SK-N-SH (cell line): ENCODE measurements at regions not wholly inside any gene's neighbourhood (a gene's known extent, or its start where the extent isn't known, plus 50 kb on each side); places are given as distances from the start of the nearest gene placed in this dataset.

ENCODE experiments used
- CTCF ChIA-PET: fragments of 300-600, 350-600 bp; formaldehyde crosslinking; extraction: SDS; loops from one replicate; lab custom pipeline; 2021; lab: Yijun Ruan, JAX
- POLR2A ChIA-PET: fragments of 350-600 bp; sonication (Branson Sonifier 250); formaldehyde crosslinking; extraction: SDS; loops from one replicate; lab custom pipeline; 2020; ENCODE audit warnings: antibody characterized with exemption, inconsistent platforms; lab: Yijun Ruan, JAX
- DNase-seq: peaks from one replicate; pipeline ENCODE4 v3.0.0; 2012
- H2AFZ ChIP-seq: fragments of 200-600 bp; sonication (generic); 2 replicates; pipeline ENCODE4 v1.8.1; 2016; ENCODE audit warnings: antibody characterized with exemption, mild to moderate bottlenecking, low read depth
- H3F3A ChIP-seq: fragments of 200-600 bp; sonication (generic); replicated peaks from 2 replicates; pipeline ENCODE3; 2016; ENCODE audit warnings: antibody characterized with exemption, mild to moderate bottlenecking; ENCODE audit not compliant: insufficient read depth
- H3K27ac ChIP-seq, 2 experiments: fragments of 200-500 bp in 1 of 2; fragments of 200-600 bp in 1 of 2; sonication (Bioruptor generic) in 1 of 2; sonication (generic), shearing (Covaris generic) in 1 of 2; 2 replicates each; pipeline versions ENCODE4 v1.5.1 to v1.6.1; 2014 to 2016; ENCODE audit warnings: low read depth in 2 of 2, inconsistent platforms in 1 of 2, low read length in 1 of 2, mild to moderate bottlenecking in 1 of 2, mixed read lengths in 1 of 2
- H3K27me3 ChIP-seq: fragments of 200-600 bp; sonication (generic), shearing (Covaris generic); 2 replicates; pipeline ENCODE4 v1.6.1; 2016; ENCODE audit warnings: mixed run types; ENCODE audit not compliant: insufficient read depth
- H3K36me3 ChIP-seq, 2 experiments: fragments of 200-500 bp in 1 of 2; fragments of 200-600 bp in 1 of 2; sonication (Bioruptor generic) in 1 of 2; sonication (generic) in 1 of 2; replicated peaks in 1 of 2; 2 replicates each; pipeline versions ENCODE3 to v1.5.1; 2014 to 2016; ENCODE audit warnings: low read length in 1 of 2, mild to moderate bottlenecking in 1 of 2; ENCODE audit not compliant: insufficient read depth in 2 of 2, control insufficient read depth in 1 of 2
- H3K4me1 ChIP-seq, 2 experiments: fragments of 200-500 bp in 1 of 2; fragments of 200-600 bp in 1 of 2; sonication (Bioruptor generic) in 1 of 2; sonication (generic), shearing (Covaris generic) in 1 of 2; 2 replicates each; pipeline versions ENCODE4 v1.5.1 to v1.6.1; 2014 to 2016; ENCODE audit warnings: low read depth in 1 of 2, low read length in 1 of 2, mixed run types in 1 of 2; ENCODE audit not compliant: insufficient read depth in 2 of 2, control insufficient read depth in 1 of 2
- H3K4me2 ChIP-seq: fragments of 200-600 bp; sonication (generic), shearing (Covaris generic); 2 replicates; pipeline ENCODE4 v1.6.1; 2017; ENCODE audit warnings: mixed run types
- H3K4me3 ChIP-seq, 2 experiments: fragments of 200-500 bp in 1 of 2; fragments of 200-600 bp in 1 of 2; sonication (Bioruptor generic) in 1 of 2; sonication (generic), shearing (Covaris generic) in 1 of 2; 2 replicates each; pipeline versions ENCODE4 v1.5.1 to v1.8.1; 2014 to 2016; ENCODE audit warnings: low read depth in 2 of 2, inconsistent platforms in 1 of 2, low read length in 1 of 2, mild to moderate bottlenecking in 1 of 2, mixed read lengths in 1 of 2, moderate library complexity in 1 of 2
- H3K79me2 ChIP-seq: fragments of 200-600 bp; sonication (generic); 2 replicates; pipeline ENCODE4 v1.8.1; 2017; ENCODE audit warnings: mild to moderate bottlenecking; ENCODE audit not compliant: insufficient read depth
- H3K9ac ChIP-seq: fragments of 200-600 bp; sonication (generic); 2 replicates; pipeline ENCODE4 v1.6.1; 2017; ENCODE audit warnings: mixed run types
- H3K9me2 ChIP-seq: fragments of 200-600 bp; sonication (generic); 2 replicates; pipeline ENCODE4 v1.6.1; 2017; ENCODE audit warnings: mixed run types
- H3K9me3 ChIP-seq: fragments of 200-600 bp; sonication (generic); 2 replicates; pipeline ENCODE4 v1.6.1; 2017; ENCODE audit warnings: mixed run types, mild to moderate bottlenecking, moderate library complexity
- H4K20me1 ChIP-seq: fragments of 200-600 bp; sonication (generic); 2 replicates; pipeline ENCODE4 v1.6.1; 2017; ENCODE audit warnings: mild to moderate bottlenecking, mixed run types; ENCODE audit not compliant: insufficient read depth
- ELF1 ChIP-seq: IDR thresholded peaks from 2 replicates; pipeline ENCODE4 v1.4.0; 2012
- GATA2 ChIP-seq: sonication (generic); formaldehyde crosslinking; IDR thresholded peaks from 2 replicates; pipeline ENCODE4 v1.5.0; 2020; ENCODE audit warnings: mild to moderate bottlenecking, missing genetic modification reagents
- JUND ChIP-seq: IDR thresholded peaks from 2 replicates; pipeline ENCODE4 v1.4.0; 2012
- MEF2A ChIP-seq: IDR thresholded peaks from 2 replicates; pipeline ENCODE4 v1.4.0; 2012; ENCODE audit warnings: low read depth, borderline replicate concordance
- NFIC ChIP-seq: IDR thresholded peaks from 2 replicates; pipeline ENCODE4 v1.4.0; 2012; ENCODE audit warnings: borderline replicate concordance
- POLR2AphosphoS5 ChIP-seq: IDR thresholded peaks from 2 replicates; pipeline ENCODE4 v1.6.1; 2012; ENCODE audit warnings: low read depth, low read length
- RAD21 ChIP-seq: IDR thresholded peaks from 2 replicates; pipeline ENCODE4 v1.6.1; 2012; ENCODE audit warnings: mild to moderate bottlenecking, low read length
- SIN3A ChIP-seq: IDR thresholded peaks from 2 replicates; pipeline ENCODE4 v1.6.1; 2012; ENCODE audit warnings: low read depth, mild to moderate bottlenecking, low read length, moderate library complexity, borderline replicate concordance
- TAF1 ChIP-seq: IDR thresholded peaks from 2 replicates; pipeline ENCODE4 v1.6.1; 2012; ENCODE audit warnings: low read depth, mild to moderate bottlenecking, low read length, moderate library complexity, borderline replicate concordance
- TEAD4 ChIP-seq: IDR thresholded peaks from 2 replicates; pipeline ENCODE4 v1.4.0; 2012; ENCODE audit warnings: mild to moderate bottlenecking, borderline replicate concordance; ENCODE audit not compliant: insufficient read depth
- WGBS: methylation state at CpG from one replicate; pipeline ENCODE4 v1.1.6; 2017; ENCODE audit warnings: low lambda C conversion rate; 5-methylcytosine and 5-hydroxymethylcytosine counted together
- TF ChIP-seq, protein P1 (sequence below): fragments of 150-350 bp; IDR thresholded peaks from 2 replicates; pipeline ENCODE4 v1.6.1; 2016; ENCODE audit warnings: mild to moderate bottlenecking, low read depth, low read length
- TF ChIP-seq, protein P2 (sequence below): IDR thresholded peaks from 2 replicates; pipeline ENCODE4 v1.4.0; 2012; ENCODE audit warnings: low read depth, borderline replicate concordance

- Histone ChIP-seq H3F3A (no peaks in the 10 kb centered on the region), H3K4me1 (no peaks in the 10 kb centered on the region), H2AFZ (no peak overlapping the region), H3K9me3 (no peaks in the 10 kb centered on the region), H3K4me2 (no peak overlapping the region), H4K20me1 (no peaks in the 10 kb centered on the region), H3K36me3 (no peaks in the 10 kb centered on the region), H3K9ac (no peak overlapping the region), H3K27me3 (no peaks in the 10 kb centered on the region)
- POLR2A ChIA-PET: no interaction called here
- no peak for DNase-seq
- no peak for TF ChIP-seq MEF2A
- TF ChIP-seq, all 33 proteins: peak for 0
- H3K9me2 ChIP-seq: no peaks in the 10 kb centered on the region
- CTCF ChIA-PET: no interaction called here
- no peak overlapping the region for H3K4me3 ChIP-seq
- H3K79me2 ChIP-seq: no peaks in the 10 kb centered on the region
- H3K27ac ChIP-seq: no peak overlapping the region
- 44% methylated on average over 3 of the region's 3 CpGs for WGBS
These were observed 408.9 kb upstream of the AUTS2 start for GRCh38 chr7:69189406-69189805.

DNA sequence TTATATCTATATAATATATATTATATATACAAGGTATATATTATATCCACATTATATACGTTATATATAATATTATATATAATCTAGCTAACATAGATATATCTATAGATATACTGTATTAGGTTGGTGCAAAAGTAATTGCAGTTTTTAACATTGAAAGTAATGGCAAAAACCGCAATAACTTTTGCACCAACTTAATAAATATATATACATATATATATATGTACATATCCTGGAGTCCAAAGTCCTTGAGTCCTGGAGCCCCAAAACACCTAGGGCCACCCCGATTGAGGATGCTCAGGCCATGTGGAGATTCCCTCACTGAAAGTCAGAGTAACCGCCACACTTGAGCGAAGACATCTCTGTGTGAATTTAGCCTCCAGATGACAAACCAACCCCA lies 408.2 kb upstream of the AUTS2 start:
- no peaks in the 10 kb centered on the region for H3K36me3 ChIP-seq
- WGBS: 58% methylated on average over 5 of the region's 5 CpGs
- no peaks in the 10 kb centered on the region for H3K9me3 ChIP-seq
- no peaks in the 10 kb centered on the region for H3K27me3 ChIP-seq
- H2AFZ ChIP-seq: no peak overlapping the region
- H3K27ac ChIP-seq: no peak overlapping the region
- no peak overlapping the region for H3K4me2 ChIP-seq
- H3K79me2 ChIP-seq: no peaks in the 10 kb centered on the region
- no peaks in the 10 kb centered on the region for H4K20me1 ChIP-seq
- ChIA-PET CTCF (no interaction called here), POLR2A (no interaction called here)
- H3K4me1 ChIP-seq: no peaks in the 10 kb centered on the region
- no peaks in the 10 kb centered on the region for H3K9me2 ChIP-seq
- H3K4me3 ChIP-seq: no peak overlapping the region
- H3K9ac ChIP-seq: no peak overlapping the region
- no peak for DNase-seq
- TF ChIP-seq JUND (no peak), ELF1 (no peak), TAF1 (no peak), NFIC (no peak)
- H3F3A ChIP-seq: no peaks in the 10 kb centered on the region

GRCh38 chr7:69190763-69191162 lies 407.5 kb upstream of the AUTS2 start:
- no peak overlapping the region for H3K4me2 ChIP-seq
- no peak overlapping the region for H3K4me3 ChIP-seq
- DNase-seq: no peak
- H3K9me3 ChIP-seq: no peaks in the 10 kb centered on the region
- no peaks in the 10 kb centered on the region for H3K27me3 ChIP-seq
- POLR2A ChIA-PET: no interaction called here
- H3F3A ChIP-seq: no peaks in the 10 kb centered on the region
- no peak for TF ChIP-seq SIN3A
- no peak for TF ChIP-seq POLR2AphosphoS5
- TF ChIP-seq, protein P1, sequence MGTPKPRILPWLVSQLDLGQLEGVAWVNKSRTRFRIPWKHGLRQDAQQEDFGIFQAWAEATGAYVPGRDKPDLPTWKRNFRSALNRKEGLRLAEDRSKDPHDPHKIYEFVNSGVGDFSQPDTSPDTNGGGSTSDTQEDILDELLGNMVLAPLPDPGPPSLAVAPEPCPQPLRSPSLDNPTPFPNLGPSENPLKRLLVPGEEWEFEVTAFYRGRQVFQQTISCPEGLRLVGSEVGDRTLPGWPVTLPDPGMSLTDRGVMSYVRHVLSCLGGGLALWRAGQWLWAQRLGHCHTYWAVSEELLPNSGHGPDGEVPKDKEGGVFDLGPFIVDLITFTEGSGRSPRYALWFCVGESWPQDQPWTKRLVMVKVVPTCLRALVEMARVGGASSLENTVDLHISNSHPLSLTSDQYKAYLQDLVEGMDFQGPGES: no peak
- TF ChIP-seq TEAD4: no peak
- no peak for TF ChIP-seq NFIC
- TF ChIP-seq MEF2A: no peak
- TF ChIP-seq RAD21: no peak
- TF ChIP-seq, protein P2, sequence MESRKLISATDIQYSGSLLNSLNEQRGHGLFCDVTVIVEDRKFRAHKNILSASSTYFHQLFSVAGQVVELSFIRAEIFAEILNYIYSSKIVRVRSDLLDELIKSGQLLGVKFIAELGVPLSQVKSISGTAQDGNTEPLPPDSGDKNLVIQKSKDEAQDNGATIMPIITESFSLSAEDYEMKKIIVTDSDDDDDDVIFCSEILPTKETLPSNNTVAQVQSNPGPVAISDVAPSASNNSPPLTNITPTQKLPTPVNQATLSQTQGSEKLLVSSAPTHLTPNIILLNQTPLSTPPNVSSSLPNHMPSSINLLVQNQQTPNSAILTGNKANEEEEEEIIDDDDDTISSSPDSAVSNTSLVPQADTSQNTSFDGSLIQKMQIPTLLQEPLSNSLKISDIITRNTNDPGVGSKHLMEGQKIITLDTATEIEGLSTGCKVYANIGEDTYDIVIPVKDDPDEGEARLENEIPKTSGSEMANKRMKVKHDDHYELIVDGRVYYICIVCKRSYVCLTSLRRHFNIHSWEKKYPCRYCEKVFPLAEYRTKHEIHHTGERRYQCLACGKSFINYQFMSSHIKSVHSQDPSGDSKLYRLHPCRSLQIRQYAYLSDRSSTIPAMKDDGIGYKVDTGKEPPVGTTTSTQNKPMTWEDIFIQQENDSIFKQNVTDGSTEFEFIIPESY: no peak
- TF ChIP-seq GATA2: no peak
- H3K9ac ChIP-seq: no peak overlapping the region
- no peak overlapping the region for H3K27ac ChIP-seq
- no peaks in the 10 kb centered on the region for H3K9me2 ChIP-seq
- WGBS: 38% methylated on average over 2 of the region's 2 CpGs
- no peaks in the 10 kb centered on the region for H3K36me3 ChIP-seq
- no peak overlapping the region for H2AFZ ChIP-seq
- H3K79me2 ChIP-seq: no peaks in the 10 kb centered on the region
- no peaks in the 10 kb centered on the region for H3K4me1 ChIP-seq
- H4K20me1 ChIP-seq: no peaks in the 10 kb centered on the region
- CTCF ChIA-PET: interaction anchor here (0.9 kb wide), 1 partner anchor 13 kb away, joined by 4 read pairs; no protein-coding TSS in a partner anchor
